Activated naive CD4-positive, alpha-beta T cell (primary cell): ENCODE measurements at regions not wholly inside any gene's neighbourhood (a gene's known extent, or its start where the extent isn't known, plus 50 kb on each side); places are given as distances from the start of the nearest gene placed in this dataset.

Experiments used
- DNase-seq, 4 experiments: peaks; one replicate each; lab custom pipeline; 2025; lab: John Stamatoyannopoulos, UW

- no peak for DNase-seq
Measured at GRCh38 chr2:215620528-215620927, 184.7 kb upstream of the FN1 start.

- DNase-seq = no peak
Measured at GRCh38 chr2:215619989-215620388, 184.1 kb upstream of the FN1 start.

- no peak for DNase-seq
Measured at GRCh38 chr2:215619022-215619958, 183.4 kb upstream of the FN1 start.

GRCh38 chr2:215618145-215618544, 182.3 kb upstream of the FN1 start:
- DNase-seq = no peak

- no peak for DNase-seq
Measured at GRCh38 chr2:215617060-215617824, 181.4 kb upstream of the FN1 start.

GRCh38 chr2:215615803-215616174, 179.9 kb upstream of the FN1 start:
- DNase-seq = no peak

GRCh38 chr2:215615067-215615802, 179.4 kb upstream of the FN1 start:
- DNase-seq = no peak

GRCh38 chr2:215614296-215614695, 178.4 kb upstream of the FN1 start:
- no peak for DNase-seq

GRCh38 chr2:215613888-215614287, 178.0 kb upstream of the FN1 start:
- DNase-seq = no peak

- DNase-seq = no peak
Measured at GRCh38 chr2:215613280-215613679, 177.4 kb upstream of the FN1 start.

GRCh38 chr2:215612786-215613185, 176.9 kb upstream of the FN1 start:
- no peak for DNase-seq

GRCh38 chr2:215611609-215612386, 175.9 kb upstream of the FN1 start:
- no peak for DNase-seq

- no peak for DNase-seq
Measured at GRCh38 chr2:215609089-215610032, 173.5 kb upstream of the FN1 start.

- no peak for DNase-seq
Measured at GRCh38 chr2:215607766-215608165, 171.9 kb upstream of the FN1 start.

GRCh38 chr2:215606219-215606618, 170.4 kb upstream of the FN1 start:
- DNase-seq = no peak

- DNase-seq = no peak
Measured at GRCh38 chr2:215605214-215605613, 169.3 kb upstream of the FN1 start.

GRCh38 chr2:215604606-215605005, 168.7 kb upstream of the FN1 start:
- DNase-seq = no peak

- DNase-seq = no peak
Measured at GRCh38 chr2:215603440-215603839, 167.6 kb upstream of the FN1 start.

GRCh38 chr2:215602997-215603396, 167.1 kb upstream of the FN1 start:
- DNase-seq = no peak

GRCh38 chr2:215601990-215602721, 166.3 kb upstream of the FN1 start:
- no peak for DNase-seq
